Neural progenitor cell (in vitro differentiated cells): ENCODE measurements at regions not wholly inside any gene's neighbourhood (a gene's known extent, or its start where the extent isn't known, plus 50 kb on each side); places are given as distances from the start of the nearest gene placed in this dataset.

ENCODE experiments used
- EZH2phosphoT487 ChIP-seq: fragments of 200-600 bp; sonication (generic); IDR thresholded peaks from 2 replicates; pipeline ENCODE4 v1.6.1; 2017; ENCODE audit warnings: antibody characterized with exemption
- TF ChIP-seq, protein P1 (sequence below): fragments of 200-600 bp; sonication (generic); IDR thresholded peaks from 2 replicates; pipeline ENCODE4 v1.5.1; 2017; ENCODE audit warnings: antibody characterized with exemption, mild to moderate bottlenecking

DNA sequence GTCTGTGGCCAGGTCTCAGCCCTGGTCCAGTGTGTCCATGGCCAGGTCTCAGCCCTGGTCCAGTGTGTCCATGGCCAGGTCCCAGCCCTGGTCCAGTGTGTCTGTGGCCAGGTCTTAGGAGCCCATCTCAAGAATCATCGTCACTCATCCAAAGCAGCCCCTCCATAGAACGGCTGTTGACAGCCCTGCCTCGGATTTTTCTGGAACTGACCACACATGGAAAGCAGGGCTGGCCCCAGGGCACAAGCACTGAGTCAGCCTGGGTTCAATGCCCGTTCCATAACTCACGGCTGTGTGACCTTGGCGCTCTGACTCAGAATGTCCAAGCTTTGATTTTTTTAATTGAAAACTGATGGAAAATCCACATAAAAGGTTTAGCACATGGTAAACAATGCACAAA, 59.9 kb upstream of the SNTG2 start:
- TF ChIP-seq, protein P1, sequence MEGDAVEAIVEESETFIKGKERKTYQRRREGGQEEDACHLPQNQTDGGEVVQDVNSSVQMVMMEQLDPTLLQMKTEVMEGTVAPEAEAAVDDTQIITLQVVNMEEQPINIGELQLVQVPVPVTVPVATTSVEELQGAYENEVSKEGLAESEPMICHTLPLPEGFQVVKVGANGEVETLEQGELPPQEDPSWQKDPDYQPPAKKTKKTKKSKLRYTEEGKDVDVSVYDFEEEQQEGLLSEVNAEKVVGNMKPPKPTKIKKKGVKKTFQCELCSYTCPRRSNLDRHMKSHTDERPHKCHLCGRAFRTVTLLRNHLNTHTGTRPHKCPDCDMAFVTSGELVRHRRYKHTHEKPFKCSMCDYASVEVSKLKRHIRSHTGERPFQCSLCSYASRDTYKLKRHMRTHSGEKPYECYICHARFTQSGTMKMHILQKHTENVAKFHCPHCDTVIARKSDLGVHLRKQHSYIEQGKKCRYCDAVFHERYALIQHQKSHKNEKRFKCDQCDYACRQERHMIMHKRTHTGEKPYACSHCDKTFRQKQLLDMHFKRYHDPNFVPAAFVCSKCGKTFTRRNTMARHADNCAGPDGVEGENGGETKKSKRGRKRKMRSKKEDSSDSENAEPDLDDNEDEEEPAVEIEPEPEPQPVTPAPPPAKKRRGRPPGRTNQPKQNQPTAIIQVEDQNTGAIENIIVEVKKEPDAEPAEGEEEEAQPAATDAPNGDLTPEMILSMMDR: no peak
- TF ChIP-seq EZH2phosphoT487: no peak
